ENCODE measurements at regions not wholly inside any gene's neighbourhood (a gene's known extent, or its start where the extent isn't known, plus 50 kb on each side); places are given as distances from the start of the nearest gene placed in this dataset.
A peak's percentile ranks its signal among the peaks of the same experiment; 100 is the strongest.

DNA sequence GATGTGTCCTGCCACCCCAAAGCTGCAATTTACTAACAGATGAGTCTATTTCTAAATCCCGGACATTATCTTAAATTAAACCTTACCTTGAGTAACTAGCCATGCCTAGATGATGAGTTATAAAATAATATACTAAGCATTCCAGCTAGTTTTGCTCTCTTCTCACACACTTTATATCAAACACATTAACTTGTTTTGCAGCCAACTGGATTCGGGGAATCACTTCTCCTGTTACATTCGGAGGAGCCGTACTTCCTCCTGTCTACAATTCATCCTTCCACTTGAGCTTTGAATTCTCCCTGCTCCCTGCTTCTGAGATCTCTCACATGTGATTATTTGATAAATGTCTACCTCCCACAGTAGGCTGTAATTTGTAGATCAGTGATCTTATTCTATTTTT is 420.1 kb downstream of the GJA1 start:
- Histone ChIP-seq H4K5ac (ENCODE audit: insufficient read length, low read depth, low read length) (no peak overlapping the region), H2BK20ac (ENCODE audit: low read depth, low read length, poor library complexity, severe bottlenecking) (peak overlapping the region; percentile 60), H3K4ac (ENCODE audit: low read depth, low read length) (no peak overlapping the region), H4K20me1 (ENCODE audit: control insufficient read depth, insufficient read depth, insufficient read length) (no peaks in the 10 kb centered on the region), H3K9ac (ENCODE audit: extremely low read depth, insufficient read length, low read length) (no peak overlapping the region), H3K4me2 (ENCODE audit: insufficient read depth, insufficient read length, low read length) (no peak overlapping the region), H4K8ac (replicated peaks; ENCODE audit: insufficient read length, low read depth, low read length) (no peak overlapping the region), H3K56ac (ENCODE audit: insufficient read length, low read depth, low read length) (no peak overlapping the region), H3K27me3 (ENCODE audit: insufficient read depth, low read length) (no peaks in the 10 kb centered on the region; the same call in 1 of the 2 replicates), H3K23me2 (ENCODE audit: insufficient read length, low read depth, low read length, poor library complexity, severe bottlenecking) (no peaks in the 10 kb centered on the region), H3K23ac (ENCODE audit: insufficient read length, low read depth, low read length) (no peak overlapping the region), H3K9me3 (ENCODE audit: control insufficient read depth, low read depth, low read length) (no peaks in the 10 kb centered on the region), H3K79me2 (ENCODE audit: insufficient read depth, low read length) (no peaks in the 10 kb centered on the region), H3K14ac (ENCODE audit: insufficient read depth, low read length) (no peak overlapping the region), H3K27ac (ENCODE audit: insufficient read length, low read depth, low read length) (no peak overlapping the region), H2AK5ac (ENCODE audit: insufficient read length, low read length) (no peak overlapping the region), H2AFZ (ENCODE audit: low read length) (no peak overlapping the region), H2BK5ac (ENCODE audit: insufficient read length, low read length) (no peak overlapping the region), H2BK15ac (ENCODE audit: low read depth, low read length) (no peak overlapping the region), H3K4me1 (ENCODE audit: insufficient read depth, low read length) (peaks cover 4% of the 10 kb centered on the region; the same call in 1 of the 2 replicates), H2BK120ac (ENCODE audit: low read depth, low read length, poor library complexity, severe bottlenecking) (no peak overlapping the region), H2BK12ac (ENCODE audit: insufficient read length, low read depth, low read length) (no peak overlapping the region), H3T11ph (ENCODE audit: low read length) (no peak overlapping the region), H4K91ac (ENCODE audit: insufficient read length, low read depth, low read length) (no peak overlapping the region), H3K18ac (ENCODE audit: insufficient read length, low read depth, low read length) (no peak overlapping the region), H3K79me1 (ENCODE audit: insufficient read depth, low read depth, low read length, poor library complexity, severe bottlenecking) (no peaks in the 10 kb centered on the region)
- peaks cover 43 to 44% of the 10 kb centered on the region in 2 experiments for H3K4me1 Mint-ChIP-seq
- no peak overlapping the region for H3K4me3 Mint-ChIP-seq
- no peaks in the 10 kb centered on the region for H3K27me3 Mint-ChIP-seq (ENCODE audit: low read depth)
- TF ChIP-seq, protein P1, sequence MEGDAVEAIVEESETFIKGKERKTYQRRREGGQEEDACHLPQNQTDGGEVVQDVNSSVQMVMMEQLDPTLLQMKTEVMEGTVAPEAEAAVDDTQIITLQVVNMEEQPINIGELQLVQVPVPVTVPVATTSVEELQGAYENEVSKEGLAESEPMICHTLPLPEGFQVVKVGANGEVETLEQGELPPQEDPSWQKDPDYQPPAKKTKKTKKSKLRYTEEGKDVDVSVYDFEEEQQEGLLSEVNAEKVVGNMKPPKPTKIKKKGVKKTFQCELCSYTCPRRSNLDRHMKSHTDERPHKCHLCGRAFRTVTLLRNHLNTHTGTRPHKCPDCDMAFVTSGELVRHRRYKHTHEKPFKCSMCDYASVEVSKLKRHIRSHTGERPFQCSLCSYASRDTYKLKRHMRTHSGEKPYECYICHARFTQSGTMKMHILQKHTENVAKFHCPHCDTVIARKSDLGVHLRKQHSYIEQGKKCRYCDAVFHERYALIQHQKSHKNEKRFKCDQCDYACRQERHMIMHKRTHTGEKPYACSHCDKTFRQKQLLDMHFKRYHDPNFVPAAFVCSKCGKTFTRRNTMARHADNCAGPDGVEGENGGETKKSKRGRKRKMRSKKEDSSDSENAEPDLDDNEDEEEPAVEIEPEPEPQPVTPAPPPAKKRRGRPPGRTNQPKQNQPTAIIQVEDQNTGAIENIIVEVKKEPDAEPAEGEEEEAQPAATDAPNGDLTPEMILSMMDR (conservative IDR thresholded peaks at IDR 0.05), result no peak
- DNase-seq, result no peak
- H3K36me3 Mint-ChIP-seq (ENCODE audit: insufficient read depth in 1 of 3, low read depth in 3 of 3), result peaks cover 0 to 18% (median 5%) of the 10 kb centered on the region in 3 experiments; a peak in 5 of 7 replicates
- no CpG with 5 or more reads among the region's 4 CpGs for WGBS (ENCODE audit: extremely low coverage, insufficient read length, low lambda C conversion rate)
- no peak overlapping the region for H3K27ac Mint-ChIP-seq
- H3K9me3 Mint-ChIP-seq, result peaks cover 2 to 10% of the 10 kb centered on the region in 2 experiments

Measured in H9 (cell line).